ENCODE measurements at regions not wholly inside any gene's neighbourhood (a gene's known extent, or its start where the extent isn't known, plus 50 kb on each side); places are given as distances from the start of the nearest gene placed in this dataset.

GRCh38 chr3:28699283-28699682, 350.7 kb upstream of the AZI2 start:
- TF ChIP-seq CTCF (IDR thresholded peaks at IDR 0.05) (no peak), EP300 (IDR thresholded peaks at IDR 0.05) (no peak), POLR2A (IDR thresholded peaks at IDR 0.05) (no peak), POLR2AphosphoS5 (IDR thresholded peaks at IDR 0.05) (no peak)

Measured in upper lobe of left lung (tissue), 4 donors.